H9 (cell line): ENCODE measurements at regions not wholly inside any gene's neighbourhood (a gene's known extent, or its start where the extent isn't known, plus 50 kb on each side); places are given as distances from the start of the nearest gene placed in this dataset.

Experiments used
- DNase-seq: peaks from one replicate; pipeline ENCODE4 v3.0.0-alpha.2; 2017
- H2AFZ ChIP-seq: one replicate; pipeline ENCODE4 v1.6.1; 2013; ENCODE audit warnings: mild to moderate bottlenecking, low read length, control low read depth, moderate library complexity
- H2AK5ac ChIP-seq: 2 replicates; pipeline ENCODE4 v1.6.1; 2013; ENCODE audit warnings: low read length, control low read depth, mixed read lengths; ENCODE audit not compliant: insufficient read length
- H2BK120ac ChIP-seq: one replicate; pipeline ENCODE4 v1.6.1; 2013; ENCODE audit warnings: low read depth, mild to moderate bottlenecking, low read length, control low read depth, inconsistent platforms; ENCODE audit not compliant: poor library complexity, severe bottlenecking
- H2BK12ac ChIP-seq: 2 replicates; pipeline ENCODE4 v1.6.1; 2013; ENCODE audit warnings: low read length, control low read depth, mixed read lengths, low read depth; ENCODE audit not compliant: insufficient read length
- H2BK15ac ChIP-seq: 2 replicates; pipeline ENCODE4 v1.6.1; 2013; ENCODE audit warnings: low read depth, low read length, control low read depth
- H2BK20ac ChIP-seq: one replicate; pipeline ENCODE4 v1.6.1; 2013; ENCODE audit warnings: low read depth, mild to moderate bottlenecking, low read length, control low read depth, inconsistent platforms; ENCODE audit not compliant: poor library complexity, severe bottlenecking
- H2BK5ac ChIP-seq: 2 replicates; pipeline ENCODE4 v1.6.1; 2013; ENCODE audit warnings: low read length, control low read depth, mixed read lengths; ENCODE audit not compliant: insufficient read length
- H3K14ac ChIP-seq: 2 replicates; pipeline ENCODE4 v1.6.1; 2013; ENCODE audit warnings: low read length, control low read depth; ENCODE audit not compliant: insufficient read depth
- H3K18ac ChIP-seq: 2 replicates; pipeline ENCODE4 v1.6.1; 2013; ENCODE audit warnings: low read depth, mild to moderate bottlenecking, mixed read lengths, low read length, control low read depth; ENCODE audit not compliant: insufficient read length
- H3K23ac ChIP-seq: 2 replicates; pipeline ENCODE4 v1.6.1; 2013; ENCODE audit warnings: low read length, control low read depth, mixed read lengths, low read depth; ENCODE audit not compliant: insufficient read length
- H3K23me2 ChIP-seq: 2 replicates; pipeline ENCODE4 v1.6.1; 2013; ENCODE audit warnings: low read depth, mild to moderate bottlenecking, mixed read lengths, low read length, control low read depth; ENCODE audit not compliant: insufficient read length, poor library complexity, severe bottlenecking
- H3K27ac ChIP-seq: 2 replicates; pipeline ENCODE4 v1.5.1; 2013; ENCODE audit warnings: low read length, control low read depth, mixed read lengths, low read depth; ENCODE audit not compliant: insufficient read length
- H3K27me3 ChIP-seq: 2 replicates; pipeline ENCODE4 v1.6.1; 2013; ENCODE audit warnings: low read length, control low read depth, inconsistent platforms; ENCODE audit not compliant: insufficient read depth
- H3K4ac ChIP-seq: 2 replicates; pipeline ENCODE4 v1.6.1; 2013; ENCODE audit warnings: low read depth, mild to moderate bottlenecking, control low read depth, inconsistent platforms, low read length, moderate library complexity
- H3K4me1 ChIP-seq: 2 replicates; pipeline ENCODE4 v1.6.1; 2013; ENCODE audit warnings: low read length, control low read depth, inconsistent platforms; ENCODE audit not compliant: insufficient read depth
- H3K4me2 ChIP-seq: 2 replicates; pipeline ENCODE4 v1.6.1; 2013; ENCODE audit warnings: low read length, control low read depth, mixed read lengths; ENCODE audit not compliant: insufficient read length, insufficient read depth
- H3K56ac ChIP-seq: 2 replicates; pipeline ENCODE4 v1.6.1; 2013; ENCODE audit warnings: low read depth, mild to moderate bottlenecking, mixed read lengths, low read length, control low read depth; ENCODE audit not compliant: insufficient read length
- H3K79me1 ChIP-seq: 2 replicates; pipeline ENCODE4 v1.6.1; 2013; ENCODE audit warnings: low read depth, mild to moderate bottlenecking, moderate library complexity, low read length, control low read depth, inconsistent platforms; ENCODE audit not compliant: insufficient read depth, poor library complexity, severe bottlenecking
- H3K79me2 ChIP-seq: 2 replicates; pipeline ENCODE4 v1.6.1; 2013; ENCODE audit warnings: low read length, control low read depth, inconsistent platforms; ENCODE audit not compliant: insufficient read depth
- H3K9ac ChIP-seq: 2 replicates; pipeline ENCODE4 v1.6.1; 2013; ENCODE audit warnings: low read length, control low read depth, mixed read lengths; ENCODE audit not compliant: insufficient read length; ENCODE audit errors: extremely low read depth
- H3K9me3 ChIP-seq: one replicate; pipeline ENCODE4 v1.6.1; 2013; ENCODE audit warnings: low read depth, low read length, inconsistent platforms; ENCODE audit not compliant: control insufficient read depth
- H3T11ph ChIP-seq: one replicate; pipeline ENCODE4 v1.6.1; 2013; ENCODE audit warnings: mild to moderate bottlenecking, low read length, control low read depth, inconsistent platforms
- H4K20me1 ChIP-seq: one replicate; pipeline ENCODE4 v1.6.1; 2013; ENCODE audit not compliant: control insufficient read depth, insufficient read length, insufficient read depth
- H4K5ac ChIP-seq: 2 replicates; pipeline ENCODE4 v1.6.1; 2013; ENCODE audit warnings: low read depth, mild to moderate bottlenecking, mixed read lengths, low read length, control low read depth; ENCODE audit not compliant: insufficient read length
- H4K8ac ChIP-seq: replicated peaks from 2 replicates; pipeline ENCODE4 v1.6.1; 2013; ENCODE audit warnings: low read length, control low read depth, mixed read lengths, low read depth; ENCODE audit not compliant: insufficient read length
- H4K91ac ChIP-seq: 2 replicates; pipeline ENCODE4 v1.6.1; 2013; ENCODE audit warnings: low read depth, mild to moderate bottlenecking, moderate library complexity, mixed read lengths, low read length, control low read depth; ENCODE audit not compliant: insufficient read length
- H3K27ac Mint-ChIP-seq, 3 experiments: 2 replicates in 2 of 3; 3 replicates in 1 of 3; pipeline ENCODE4 v1.8.0; 2020 to 2021; ENCODE audit warnings: mixed read lengths in 3 of 3, mild to moderate bottlenecking in 1 of 3, moderate library complexity in 1 of 3
- H3K27me3 Mint-ChIP-seq: 2 replicates; pipeline ENCODE4 v1.8.0; 2021; ENCODE audit warnings: low read depth, mild to moderate bottlenecking, moderate library complexity, mixed read lengths
- H3K36me3 Mint-ChIP-seq, 3 experiments: 2 replicates in 2 of 3; 3 replicates in 1 of 3; pipeline ENCODE4 v1.8.0; 2020 to 2021; ENCODE audit warnings: low read depth in 3 of 3, mixed read lengths in 3 of 3; ENCODE audit not compliant: insufficient read depth in 1 of 3
- H3K4me1 Mint-ChIP-seq, 2 experiments: 2 replicates each; pipeline ENCODE4 v1.8.0; 2020; ENCODE audit warnings: mixed read lengths in 2 of 2
- H3K4me3 Mint-ChIP-seq, 2 experiments: 2 replicates in 1 of 2; 3 replicates in 1 of 2; pipeline ENCODE4 v1.8.0; 2020 to 2021; ENCODE audit warnings: mild to moderate bottlenecking in 2 of 2, mixed read lengths in 2 of 2, moderate library complexity in 1 of 2
- H3K9me3 Mint-ChIP-seq, 2 experiments: 2 replicates in 1 of 2; 3 replicates in 1 of 2; pipeline ENCODE4 v1.8.0; 2020; ENCODE audit warnings: mild to moderate bottlenecking in 2 of 2, mixed read lengths in 2 of 2, moderate library complexity in 1 of 2
- CTCF ChIP-seq: fragments of 200-600 bp; sonication (generic); conservative IDR thresholded peaks from 3 replicates; pipeline ENCODE4 v1.8.0; 2021; ENCODE audit warnings: antibody characterized with exemption, mild to moderate bottlenecking
- WGBS: extraction: QIAGEN DNeasy Blood & Tissue Kit; methylation state at CpG from one replicate; pipeline ENCODE4 v1.1.7; 2013; ENCODE audit warnings: missing lambda C conversion rate, low lambda C conversion rate, mixed read lengths; ENCODE audit not compliant: insufficient read length; ENCODE audit errors: extremely low coverage; 5-methylcytosine and 5-hydroxymethylcytosine counted together

GRCh38 chr17:65459677-65460347 lies 101.6 kb downstream of the AXIN2 start:
- no peaks in the 10 kb centered on the region; the same call in 1 of the 2 replicates for H3K27me3 ChIP-seq
- H3K14ac ChIP-seq = no peak overlapping the region; the same call in 1 of the 2 replicates
- H2BK120ac ChIP-seq = no peak overlapping the region
- no peak overlapping the region for H3K4me2 ChIP-seq
- no peaks in the 10 kb centered on the region for H3K79me2 ChIP-seq
- no peak overlapping the region for H2BK15ac ChIP-seq
- no peaks in the 10 kb centered on the region for H3K9me3 ChIP-seq
- H3K23me2 ChIP-seq = no peaks in the 10 kb centered on the region
- H3T11ph ChIP-seq = no peak overlapping the region
- H4K91ac ChIP-seq = no peak overlapping the region
- H2BK5ac ChIP-seq = no peak overlapping the region
- H4K8ac ChIP-seq = no peak overlapping the region
- H3K4me1 ChIP-seq = peaks cover 12% of the 10 kb centered on the region; the same call in 1 of the 2 replicates
- no peak for DNase-seq
- no peak overlapping the region for H4K5ac ChIP-seq
- no peaks in the 10 kb centered on the region for H4K20me1 ChIP-seq
- H3K23ac ChIP-seq = no peak overlapping the region
- no peak overlapping the region for H2BK20ac ChIP-seq
- WGBS = no CpG with 5 or more reads among the region's 15 CpGs
- no peak overlapping the region for H3K56ac ChIP-seq
- H3K9ac ChIP-seq = no peak overlapping the region
- peaks cover 49 to 59% of the 10 kb centered on the region in 2 experiments for H3K4me1 Mint-ChIP-seq
- H3K36me3 Mint-ChIP-seq = no peaks in the 10 kb centered on the region
- no peak overlapping the region for H2BK12ac ChIP-seq
- no peak overlapping the region for H3K27ac Mint-ChIP-seq
- H3K18ac ChIP-seq = peak overlapping the region; percentile 42
- H2AFZ ChIP-seq = no peak overlapping the region
- no peaks in the 10 kb centered on the region for H3K79me1 ChIP-seq
- TF ChIP-seq CTCF = no peak
- peaks cover 4% of the 10 kb centered on the region for H3K27me3 Mint-ChIP-seq
- H3K4ac ChIP-seq = no peak overlapping the region; the same call in 1 of the 2 replicates
- H3K9me3 Mint-ChIP-seq = no peaks in the 10 kb centered on the region; a peak in 1 of 5 replicates
- H3K27ac ChIP-seq = no peak overlapping the region
- no peak overlapping the region; a peak in 1 of 5 replicates for H3K4me3 Mint-ChIP-seq
- H2AK5ac ChIP-seq = no peak overlapping the region
